ENCODE measurements at regions not wholly inside any gene's neighbourhood (a gene's known extent, or its start where the extent isn't known, plus 50 kb on each side); places are given as distances from the start of the nearest gene placed in this dataset.
"Not testable (repeated sequence)": the region's sequence is repeated elsewhere in the genome, so short reads cannot be mapped to it uniquely, and the experiment has no call there.

DNA sequence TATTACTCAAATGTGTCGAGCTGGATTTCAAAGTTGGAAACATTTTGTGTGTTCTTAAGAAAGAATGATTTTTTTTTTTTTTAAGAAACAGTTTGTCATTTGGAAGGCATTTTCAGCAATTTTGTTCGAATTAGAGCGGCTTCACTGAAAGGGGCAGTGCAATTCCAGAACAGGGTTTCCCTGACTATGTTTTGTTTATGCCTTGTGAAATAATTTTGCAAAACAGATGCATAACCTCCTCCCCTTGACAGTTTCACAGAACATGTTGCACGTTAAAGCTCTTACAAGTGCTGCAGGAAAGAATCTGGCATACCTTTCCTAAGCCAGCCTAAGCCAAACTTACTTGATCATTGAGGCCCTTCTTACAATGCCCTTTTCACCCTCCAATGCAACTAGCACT, 216.0 kb upstream of the SSTR4 start:
- DNase-seq (ENCODE audit: low spot score), result no peak

DNA sequence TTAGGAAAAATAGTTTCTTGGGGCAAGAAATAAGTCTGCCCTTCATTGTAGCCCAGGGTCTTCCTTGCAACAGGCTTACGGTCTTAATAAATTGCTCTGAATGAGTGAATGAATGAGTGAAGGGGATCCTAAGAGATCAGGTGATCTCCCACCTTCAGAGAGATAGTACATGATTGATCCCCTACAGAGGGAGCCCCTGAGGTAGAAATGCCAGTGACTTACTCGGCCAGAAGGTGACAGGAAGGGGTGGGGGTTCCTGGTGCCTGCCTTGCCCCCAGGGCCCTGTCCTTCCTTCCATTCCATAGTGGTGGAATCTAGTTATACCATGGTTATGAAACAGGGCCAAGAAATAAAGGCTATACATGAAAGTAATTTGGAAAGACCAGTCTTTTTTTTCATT, 215.3 kb upstream of the SSTR4 start:
- DNase-seq (ENCODE audit: low spot score), result no peak

DNA sequence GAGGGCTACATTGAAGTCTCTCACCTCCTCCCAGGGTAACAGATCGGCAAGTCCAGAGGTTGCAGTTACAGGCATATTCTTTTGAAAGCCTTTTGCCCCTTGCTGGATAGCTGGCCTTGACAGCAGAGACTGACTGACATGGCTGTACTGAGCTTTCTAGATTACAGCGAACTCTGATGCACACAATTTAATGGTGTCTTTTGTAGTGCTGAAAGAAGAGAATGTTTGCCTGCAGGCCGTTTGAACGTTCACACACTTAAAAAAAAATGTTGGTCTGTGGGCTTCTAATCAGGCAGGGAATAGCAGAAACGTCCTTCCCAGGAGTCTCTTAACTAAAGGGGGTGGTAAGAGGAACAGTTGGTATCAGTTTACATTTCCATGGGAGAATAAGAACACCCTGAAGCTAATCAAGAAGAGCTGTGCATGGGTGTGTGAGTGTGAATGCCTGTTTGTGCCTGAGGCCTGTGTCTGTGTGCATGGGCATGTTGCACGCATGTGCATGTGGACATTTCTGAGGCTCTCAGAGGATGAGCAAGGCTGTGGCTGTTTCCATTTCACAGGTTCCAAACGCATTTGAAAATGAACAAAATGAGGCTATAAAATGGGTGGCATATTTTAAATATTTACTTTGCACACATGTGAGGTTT, 213.9 kb upstream of the SSTR4 start:
- DNase-seq (ENCODE audit: low spot score), result no peak

DNA sequence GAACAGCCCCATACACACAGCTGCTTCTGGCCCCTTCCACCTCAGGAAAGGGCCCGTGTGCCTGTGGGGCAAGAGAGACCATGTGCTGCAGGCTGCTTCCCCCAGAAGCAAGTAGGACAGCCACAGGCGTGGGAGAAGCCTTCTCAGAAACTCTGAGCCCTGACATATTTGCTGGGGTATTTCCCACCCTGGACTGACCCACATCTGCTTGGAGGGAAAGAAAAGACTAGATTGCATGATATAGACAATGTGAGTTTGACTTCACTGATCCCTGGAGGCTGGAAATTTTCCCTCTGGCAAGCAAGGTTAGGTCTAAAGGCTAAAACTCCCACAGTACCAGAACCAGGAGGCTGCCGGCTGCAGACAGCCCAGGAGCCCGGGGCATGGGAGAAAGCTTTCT, 213.3 kb upstream of the SSTR4 start:
- no peak for DNase-seq (ENCODE audit: low spot score)

DNA sequence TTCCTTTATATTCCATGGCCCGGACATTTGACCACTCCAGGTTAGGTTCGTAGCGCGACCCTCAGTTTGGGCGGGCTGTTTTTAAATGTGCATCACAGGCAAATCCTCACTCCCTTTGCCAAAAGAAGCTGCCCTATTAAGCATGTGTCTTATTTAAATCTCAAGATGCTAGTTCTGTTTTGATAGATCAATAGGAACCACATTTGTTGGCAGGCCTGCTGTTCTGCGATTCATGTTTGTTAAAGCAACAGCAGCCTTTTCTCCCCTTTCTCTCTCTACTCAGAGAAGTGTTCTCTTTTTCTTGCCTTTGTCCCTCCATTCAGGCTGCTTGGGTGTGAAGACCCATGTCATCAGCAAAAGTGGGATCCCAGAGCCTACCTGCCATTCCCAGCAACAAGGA, 212.0 kb upstream of the SSTR4 start:
- no peak for DNase-seq (ENCODE audit: low spot score)

DNA sequence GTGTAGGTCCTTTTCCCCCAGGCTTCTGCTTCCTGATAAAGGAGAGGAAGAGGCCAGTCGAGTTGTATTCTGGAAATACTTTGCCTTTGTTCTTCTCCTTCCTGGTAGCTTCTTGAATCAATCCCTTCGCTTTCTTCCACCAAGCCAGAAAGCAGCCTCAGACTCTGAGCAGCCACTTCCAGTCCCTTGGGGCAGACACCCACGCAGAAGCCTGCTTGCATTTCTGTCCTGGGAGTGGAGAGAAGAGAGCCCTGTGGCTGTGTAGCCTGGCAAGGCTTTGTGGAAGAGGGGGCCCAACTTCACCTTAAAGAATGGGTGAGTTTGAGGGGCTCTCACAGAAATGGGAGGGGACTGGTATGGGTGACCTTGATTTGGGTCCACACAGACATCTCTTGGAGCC, 211.0 kb upstream of the SSTR4 start:
- no peak for DNase-seq (ENCODE audit: low spot score)

DNA sequence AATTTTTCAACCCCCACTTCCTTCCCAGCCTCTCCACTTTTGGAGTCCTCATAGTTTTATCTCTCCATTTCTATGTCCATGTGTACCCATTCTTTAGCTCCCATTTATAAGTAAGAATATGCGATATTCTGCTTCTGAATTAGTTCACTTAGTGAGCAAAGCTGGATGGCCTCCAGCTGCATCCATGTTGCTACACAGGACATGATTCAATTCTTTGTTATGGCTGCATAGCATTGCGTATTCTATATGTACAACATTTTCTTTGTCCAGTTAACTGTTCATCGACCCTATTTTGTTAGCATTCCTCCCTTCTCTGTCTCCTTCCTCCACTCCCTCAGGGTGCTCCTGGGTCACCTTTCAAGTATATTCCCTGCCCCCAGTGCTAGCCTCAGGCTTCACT, 210.0 kb upstream of the SSTR4 start:
- no peak for DNase-seq (ENCODE audit: low spot score)

DNA sequence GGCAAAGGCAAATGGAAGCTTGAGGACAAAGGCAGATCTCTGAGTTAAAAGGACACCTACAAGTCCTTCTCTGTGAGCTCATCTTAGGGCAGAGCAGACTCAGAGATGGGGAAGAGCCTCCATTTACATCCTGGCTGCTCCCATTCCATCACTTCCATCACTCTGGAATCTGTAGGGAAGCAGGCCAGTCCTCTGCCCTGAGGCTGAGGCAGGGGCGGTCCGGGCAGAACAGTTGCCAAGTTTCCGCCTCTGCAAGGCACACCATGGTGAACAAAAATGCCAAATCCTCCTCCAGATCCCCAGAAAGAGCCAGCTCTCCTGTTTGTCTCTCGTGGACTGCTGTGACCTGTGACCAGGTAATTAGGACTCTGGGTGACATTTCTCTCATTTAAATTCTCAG, 209.6 kb upstream of the SSTR4 start:
- no peak for DNase-seq (ENCODE audit: low spot score)

DNA sequence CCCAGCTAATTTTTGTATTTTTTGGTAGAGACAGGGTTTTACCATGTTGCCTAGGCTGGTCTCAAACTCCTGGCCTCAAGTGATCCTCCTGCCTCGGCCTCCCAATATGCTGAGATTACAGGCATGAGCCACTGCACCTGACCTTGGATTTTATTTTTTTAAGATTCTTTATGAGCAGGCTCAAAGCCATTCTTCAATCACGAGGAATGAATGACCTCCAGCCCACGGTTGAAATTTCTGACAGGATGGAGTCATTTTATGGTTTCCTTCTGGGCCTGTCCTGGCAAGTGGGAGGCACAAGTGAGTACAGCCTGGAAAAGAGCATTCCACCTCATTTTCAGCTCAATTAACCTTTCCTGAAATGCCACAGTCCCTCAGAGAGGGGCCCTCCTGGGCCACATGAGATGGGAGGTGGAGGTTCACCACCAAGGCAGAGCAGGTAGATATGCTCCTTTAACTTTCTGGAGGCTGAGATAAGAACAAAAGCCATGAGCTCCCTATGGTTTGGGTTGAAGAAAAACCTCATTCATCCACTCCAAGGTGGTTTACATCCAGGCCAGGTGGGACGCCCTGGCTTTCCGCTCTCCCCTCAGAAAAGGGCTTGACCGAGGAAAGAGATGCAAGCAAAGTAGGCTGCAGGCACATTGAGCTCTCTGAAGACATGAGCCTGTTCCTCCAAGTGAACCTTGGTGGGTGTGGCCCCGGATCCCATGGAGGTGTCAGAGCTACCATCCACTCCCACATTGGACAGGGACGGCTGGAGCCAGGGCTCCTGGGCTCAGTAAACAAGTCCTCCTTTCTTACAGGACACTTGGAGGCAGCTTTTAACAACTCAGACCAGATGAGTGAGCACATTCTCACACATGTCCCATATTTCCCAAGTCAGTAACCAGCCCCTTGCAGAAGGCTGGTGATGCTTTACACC, 208.5 kb upstream of the SSTR4 start:
- DNase-seq (ENCODE audit: low spot score), result no peak

DNA sequence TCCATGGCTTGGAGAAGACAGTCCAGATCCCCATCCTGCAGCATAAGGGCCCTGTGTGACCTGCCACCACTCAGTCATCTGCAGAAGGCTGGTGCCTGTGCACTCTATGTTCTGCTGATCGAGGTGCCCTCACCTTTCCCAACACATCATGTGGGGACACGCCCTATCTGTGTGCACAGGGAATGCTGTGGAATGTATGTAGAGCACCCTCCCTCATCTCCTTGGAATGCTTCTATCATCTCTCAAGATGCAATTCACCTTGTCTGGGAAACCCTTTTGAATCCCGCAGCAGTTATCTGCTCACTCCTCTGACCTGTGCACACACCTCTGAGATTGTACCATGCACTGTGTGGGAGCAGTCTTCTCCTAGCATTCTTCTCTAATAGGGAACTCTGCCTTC, 207.2 kb upstream of the SSTR4 start:
- DNase-seq (ENCODE audit: low spot score), result no peak

DNA sequence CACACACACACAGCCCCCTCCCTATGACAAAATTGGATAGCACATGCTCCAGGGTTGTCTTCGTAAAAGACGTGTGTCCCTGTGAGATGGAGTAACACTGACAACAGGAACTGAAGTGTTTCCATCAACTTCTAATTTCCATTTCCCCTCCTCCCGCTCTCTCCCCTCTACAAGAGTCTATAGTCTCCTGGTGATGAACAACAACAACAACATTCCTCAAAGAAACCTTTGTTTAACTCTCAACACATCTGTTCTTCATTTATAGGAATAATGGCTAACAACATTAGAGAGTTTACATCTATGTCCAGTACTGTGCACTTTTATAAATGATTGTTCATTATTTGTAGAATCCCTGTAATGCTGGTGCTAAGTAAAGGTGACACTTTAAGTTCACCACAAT, 205.8 kb upstream of the SSTR4 start:
- DNase-seq (ENCODE audit: low spot score), result no peak

DNA sequence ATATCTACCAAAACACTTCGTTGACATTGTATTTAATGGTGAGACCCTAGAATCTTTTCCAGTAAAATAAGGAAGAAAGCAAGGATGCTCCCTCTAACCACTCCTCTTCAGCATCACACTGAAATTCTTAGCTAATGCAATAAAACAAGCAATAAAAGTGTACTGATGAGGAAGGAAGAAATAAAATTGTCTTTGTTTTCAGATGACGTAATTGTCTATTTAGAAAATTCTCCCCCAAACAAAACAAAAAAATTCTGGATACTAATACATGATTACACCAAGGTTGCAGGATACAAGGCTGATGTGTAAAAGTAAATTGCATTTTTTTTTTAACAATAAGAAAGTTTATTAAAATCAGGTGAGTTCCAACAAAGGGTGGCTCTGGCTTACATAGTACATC, 205.0 kb upstream of the SSTR4 start:
- no peak for DNase-seq (ENCODE audit: low spot score)

DNA sequence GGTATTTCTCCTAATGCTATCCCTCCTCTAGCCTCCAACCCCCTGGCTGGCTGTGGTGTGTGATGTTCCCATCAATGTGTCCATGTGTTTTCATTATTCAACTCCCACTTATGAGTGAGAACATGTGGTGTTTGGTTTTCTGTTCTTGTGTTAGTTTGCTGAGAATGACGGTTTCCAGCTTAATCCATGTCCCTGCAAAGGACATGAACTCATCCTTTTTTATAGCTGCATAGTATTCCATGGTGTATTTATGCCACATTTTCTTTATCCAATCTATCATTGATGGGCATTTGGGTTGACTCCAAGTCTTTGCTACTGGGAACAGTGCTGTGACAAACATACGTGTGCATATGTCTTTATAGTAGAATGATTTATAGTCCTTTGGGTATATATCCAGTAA, 204.4 kb upstream of the SSTR4 start:
- DNase-seq (ENCODE audit: low spot score), result not testable (repeated sequence)

DNA sequence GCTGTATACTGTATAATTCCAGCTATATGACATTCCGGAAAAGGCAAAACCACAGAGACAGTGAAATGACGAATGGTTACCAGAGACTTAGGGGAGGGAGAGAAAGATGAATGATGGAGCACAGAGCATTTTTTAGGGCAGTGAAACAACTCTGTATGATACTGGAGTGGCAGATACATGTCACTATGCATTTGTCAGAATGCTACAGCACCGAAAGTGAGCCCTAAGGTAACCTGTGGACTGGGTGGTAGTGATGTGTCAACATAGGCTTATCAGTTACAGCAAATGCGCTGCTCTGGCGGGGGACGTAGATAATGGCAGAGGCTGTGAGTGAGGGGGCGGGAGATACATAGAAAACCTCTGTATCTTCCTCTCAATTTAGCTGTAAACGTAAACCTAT, 201.3 kb upstream of the SSTR4 start:
- no peak for DNase-seq (ENCODE audit: low spot score)

DNA sequence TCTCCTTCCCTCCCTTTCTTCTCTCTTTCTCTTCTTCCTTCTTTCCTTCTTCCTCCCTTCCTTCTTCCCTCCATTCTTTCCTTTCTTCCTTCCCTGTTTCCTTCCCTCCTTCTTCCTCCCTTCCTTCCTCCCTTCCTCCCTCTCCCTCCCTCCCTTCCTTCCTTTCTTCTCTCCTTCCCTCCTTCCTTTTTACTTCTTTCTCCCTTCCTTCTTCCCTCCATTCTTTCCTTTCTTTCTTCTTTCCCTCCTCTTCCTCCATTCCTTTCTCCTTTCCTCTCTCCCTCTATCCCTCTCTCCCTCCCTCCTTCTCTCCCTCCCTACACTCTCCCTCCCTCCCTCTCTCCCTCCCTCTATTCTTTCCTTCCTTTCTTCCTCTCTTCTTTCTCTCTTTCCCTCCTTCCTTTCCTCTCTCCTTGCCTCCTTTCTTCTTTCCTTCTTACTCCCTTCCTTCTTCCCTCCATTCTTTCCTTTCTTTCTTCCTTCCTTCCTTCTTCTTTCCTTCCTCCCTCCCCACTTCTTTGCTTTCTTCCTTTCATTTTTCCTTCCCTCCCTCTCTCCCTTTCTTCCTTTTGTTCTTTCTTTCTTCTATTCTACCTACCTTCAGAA, 200.4 kb upstream of the SSTR4 start:
- DNase-seq (ENCODE audit: low spot score), result no peak

DNA sequence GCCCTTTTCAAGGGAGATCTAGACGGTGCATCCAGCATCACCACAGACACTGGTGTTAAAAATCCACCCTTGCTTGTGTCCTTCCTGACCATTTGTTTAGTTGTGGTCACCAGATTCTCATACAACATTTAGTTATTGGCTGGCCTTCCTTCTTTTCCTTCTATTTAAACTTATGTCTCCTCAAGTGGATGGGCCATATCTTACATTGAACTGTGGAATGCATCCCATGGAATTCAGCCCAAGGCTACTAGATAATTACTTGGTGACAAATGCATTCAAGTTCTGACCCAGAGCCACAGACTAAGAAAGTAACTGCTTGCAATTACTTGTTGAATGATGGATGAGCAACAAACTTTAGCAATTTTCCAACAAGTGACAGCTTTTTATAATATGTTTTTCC, 198.9 kb upstream of the SSTR4 start:
- no peak for DNase-seq (ENCODE audit: low spot score)

DNA sequence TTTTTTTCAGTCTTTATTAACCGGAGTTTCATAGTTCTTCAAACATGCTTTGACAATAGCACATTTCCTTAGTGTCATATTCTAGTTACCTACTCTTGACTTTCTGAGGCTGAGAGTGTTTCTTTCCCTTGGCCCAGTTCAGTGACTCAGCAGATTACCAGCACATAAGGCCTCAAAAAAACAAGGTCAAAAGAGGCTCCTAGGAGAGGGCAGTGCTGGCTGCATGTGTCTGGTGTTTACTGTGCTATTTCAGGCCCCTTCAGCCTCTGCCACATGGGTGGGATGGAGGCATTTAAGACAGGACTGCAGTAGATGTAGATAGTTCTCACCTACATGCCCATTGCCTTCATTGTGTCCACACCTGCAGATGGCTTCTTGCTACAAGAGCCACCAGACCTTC, 198.2 kb upstream of the SSTR4 start:
- DNase-seq (ENCODE audit: low spot score), result no peak

DNA sequence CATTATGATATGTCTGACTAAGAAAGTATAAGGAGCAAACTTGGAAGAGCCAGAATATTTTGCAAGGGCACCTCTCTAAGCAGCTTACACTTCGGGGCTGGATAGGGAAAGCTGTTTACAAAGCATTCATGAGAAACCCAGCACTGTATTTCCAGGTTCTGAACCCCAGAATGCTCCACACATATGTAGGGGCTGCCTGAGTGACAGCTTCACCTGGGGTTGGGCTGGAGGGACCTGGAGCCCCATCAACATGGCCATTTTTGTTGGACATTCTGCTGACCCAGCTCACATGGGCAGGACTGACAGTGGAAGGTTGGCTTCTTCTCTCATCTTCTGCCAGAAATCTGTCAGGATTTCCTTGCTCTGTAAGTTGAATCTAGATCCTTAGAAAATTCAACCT, 197.1 kb upstream of the SSTR4 start:
- DNase-seq (ENCODE audit: low spot score), result no peak

DNA sequence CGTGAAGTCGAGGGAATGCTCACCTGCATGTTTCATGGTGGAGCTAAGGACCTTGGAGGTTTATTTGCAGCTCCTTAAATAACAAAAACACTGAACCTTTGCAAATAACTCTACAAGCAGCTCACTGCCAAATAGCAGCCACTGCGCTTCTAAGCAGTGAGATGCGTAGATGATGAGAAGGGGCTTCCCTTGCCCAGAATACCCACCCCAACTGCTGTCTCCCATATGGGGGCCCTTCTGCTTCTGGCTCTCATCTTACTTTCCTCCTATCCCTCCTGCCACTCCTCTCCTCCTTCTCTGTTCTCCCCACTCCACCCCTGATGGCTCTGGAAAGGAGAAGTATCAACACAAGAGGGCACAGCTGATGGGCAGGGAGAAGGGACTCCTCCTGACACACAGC, 193.3 kb upstream of the SSTR4 start:
- DNase-seq (ENCODE audit: low spot score), result no peak

DNA sequence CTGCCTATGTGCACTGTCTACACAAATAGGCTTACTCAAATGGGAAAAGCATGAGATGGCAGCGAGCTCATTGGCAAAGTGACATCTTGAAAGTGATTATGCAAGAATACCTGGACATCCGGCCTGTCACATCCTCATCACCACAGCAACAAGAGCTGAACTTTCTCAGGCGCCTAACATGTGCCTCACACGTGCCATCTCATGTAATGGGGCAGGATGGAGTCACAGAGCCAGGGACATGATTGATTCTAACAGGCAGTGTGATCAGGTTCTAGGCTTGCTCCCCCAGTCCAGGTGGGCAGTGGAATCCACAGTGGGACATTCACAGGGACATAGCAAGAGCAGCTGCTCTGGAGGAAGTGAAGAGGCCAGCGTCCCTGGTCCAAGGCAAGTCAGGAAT, 192.3 kb upstream of the SSTR4 start:
- no peak for DNase-seq (ENCODE audit: low spot score)

DNA sequence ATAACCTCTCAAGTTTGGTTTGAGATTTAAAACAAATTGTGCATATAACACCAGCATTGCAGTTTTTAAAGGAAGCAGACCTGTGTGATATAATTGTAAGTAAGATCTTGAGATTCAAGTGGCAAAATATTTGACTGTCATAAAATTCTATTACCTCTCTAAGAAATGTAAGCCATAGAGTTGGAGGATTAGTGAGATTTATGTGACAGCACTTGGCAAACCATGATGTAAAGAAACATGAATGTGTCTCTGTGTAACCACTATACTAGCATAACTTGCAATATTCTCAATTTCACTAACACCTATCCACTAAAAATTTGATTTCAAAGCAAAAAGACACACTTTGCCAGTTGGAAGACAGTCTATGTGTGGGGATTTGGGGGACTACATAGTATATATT, 190.2 kb upstream of the SSTR4 start:
- no peak for DNase-seq (ENCODE audit: low spot score)

DNA sequence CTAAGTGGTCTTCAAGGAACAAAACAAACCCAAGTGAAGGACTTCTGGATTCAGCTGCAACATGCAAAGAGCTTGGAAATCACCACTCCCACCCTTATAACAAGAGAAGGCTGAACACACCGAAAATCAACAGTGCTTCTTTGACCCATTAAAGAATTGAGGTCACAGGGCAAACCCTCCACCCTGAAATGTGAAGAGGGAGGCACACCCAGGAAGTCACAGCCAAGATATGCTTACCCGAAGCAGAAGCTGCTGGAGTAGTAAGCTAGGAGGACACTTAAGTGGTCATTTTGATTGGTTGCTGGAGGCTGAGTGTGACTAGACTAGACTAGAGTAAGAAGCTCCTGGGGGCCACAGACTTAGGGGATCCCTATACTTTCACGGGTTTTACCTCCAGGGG, 188.2 kb upstream of the SSTR4 start:
- no peak for DNase-seq (ENCODE audit: low spot score)

DNA sequence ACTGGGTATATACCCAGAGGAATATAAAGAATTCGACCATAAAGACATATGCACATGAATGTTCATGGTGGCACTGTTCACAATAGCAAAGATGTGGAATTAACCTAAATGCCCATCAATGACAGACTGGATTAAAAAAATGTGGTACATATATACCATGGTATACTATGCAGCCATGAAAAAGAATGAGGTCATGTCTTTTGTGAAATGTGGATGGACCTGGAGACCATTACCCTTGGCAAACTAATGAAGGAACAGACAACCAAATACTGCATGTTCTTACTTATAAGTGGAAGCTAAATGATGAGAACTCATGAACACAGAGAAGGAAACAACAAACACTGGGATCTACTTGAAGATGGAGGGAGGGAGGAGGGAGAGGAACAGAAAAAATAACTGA, 186.7 kb upstream of the SSTR4 start:
- no peak for DNase-seq (ENCODE audit: low spot score)
